Sigmoid colon (tissue), 6 donors: ENCODE measurements at regions not wholly inside any gene's neighbourhood (a gene's known extent, or its start where the extent isn't known, plus 50 kb on each side); places are given as distances from the start of the nearest gene placed in this dataset.

ENCODE experiments used
- DNase-seq: peaks from one replicate; pipeline ENCODE4 v3.0.0-alpha.2; 2019
- H3K27ac ChIP-seq, 4 donors: fragments of 200-600 bp; sonication (generic); one replicate each; pipeline ENCODE4 v1.5.1; 2016 to 2019; ENCODE audit warnings: mild to moderate bottlenecking in 1 of 4
- H3K27me3 ChIP-seq, 3 donors: fragments of 200-600 bp; sonication (generic); one replicate each; pipeline ENCODE4 v1.5.1; 2019; ENCODE audit warnings: mild to moderate bottlenecking in 1 of 3
- H3K36me3 ChIP-seq, 4 donors: fragments of 200-600 bp; sonication (generic); one replicate each; pipeline ENCODE4 v1.5.1; 2016 to 2019
- H3K4me1 ChIP-seq, 4 donors: fragments of 200-600 bp; sonication (generic); one replicate each; pipeline ENCODE4 v1.5.1; 2017 to 2019
- H3K4me3 ChIP-seq, 4 donors: fragments of 200-600 bp; sonication (generic); one replicate each; pipeline ENCODE4 v1.5.1; 2017 to 2019; ENCODE audit warnings: mild to moderate bottlenecking in 2 of 4, moderate library complexity in 1 of 4
- H3K9me3 ChIP-seq, 4 donors: fragments of 200-600 bp in 3 of 4; sonication (generic) in 3 of 4; one replicate each; pipeline versions ENCODE4 v1.5.1 to v1.6.1; 2013 to 2019
- EP300 ChIP-seq, 4 donors: sonication (generic); formaldehyde crosslinking; IDR thresholded peaks; one replicate each; pipeline ENCODE4 v1.6.1; 2017; ENCODE audit warnings: antibody characterized with exemption in 4 of 4
- POLR2A ChIP-seq, 2 donors: fragments of 450-650 bp; IDR thresholded peaks; one replicate each; pipeline ENCODE4 v1.6.1; 2016; ENCODE audit warnings: antibody characterized with exemption in 2 of 2, mild to moderate bottlenecking in 2 of 2, moderate library complexity in 2 of 2
- POLR2AphosphoS5 ChIP-seq, 4 donors: sonication (generic); formaldehyde crosslinking; IDR thresholded peaks; one replicate each; pipeline ENCODE4 v1.6.1; 2017; ENCODE audit warnings: antibody characterized with exemption in 4 of 4
- WGBS, 2 donors: extraction: QIAGEN DNeasy Blood & Tissue Kit; methylation state at CpG; one replicate each; pipeline ENCODE4 v1.1.7; 2013; 5-methylcytosine and 5-hydroxymethylcytosine counted together
- intact Hi-C: fragments of 100-400 bp; cut with DNase I; formaldehyde crosslinking; loops from one replicate; pipeline ENCODE4 v1.15.1; 2023
- TF ChIP-seq, protein P1 (sequence below), 4 experiments: fragments of 450-650 bp in 3 of 4; fragments of 200-600 bp in 1 of 4; IDR thresholded peaks; one replicate each; pipeline ENCODE4 v1.5.1; 2016 to 2019; ENCODE audit warnings: antibody characterized with exemption in 4 of 4, mild to moderate bottlenecking in 3 of 4, moderate library complexity in 2 of 4
- donor health status: healthy with polysubstance abuse.
- donor health status: healthy.

DNA sequence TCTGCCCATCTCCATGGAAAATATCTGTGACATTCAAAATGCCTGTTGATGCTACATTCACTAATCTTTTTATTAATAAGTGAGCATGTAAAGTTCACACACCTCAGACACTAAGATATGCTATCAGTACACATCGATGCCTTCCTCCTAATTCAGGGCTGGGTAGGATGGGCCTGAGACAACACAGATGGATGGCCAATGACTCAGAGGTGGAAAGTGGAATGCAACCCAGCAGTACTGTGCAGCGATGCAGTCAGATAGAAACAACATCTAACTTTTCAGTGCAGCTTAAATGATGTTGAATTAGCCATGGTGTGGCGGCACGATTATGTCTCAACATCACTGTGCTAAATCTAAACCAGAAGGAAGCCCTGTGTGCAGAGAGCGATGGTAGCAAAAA lies 161.6 kb upstream of the KCNJ15 start:
- H3K9me3 ChIP-seq = peaks cover 0 to 3% (median 1%) of the 10 kb centered on the region in 4 donors
- 90 to 93% methylated on average over 5 of the region's 5 CpGs for WGBS, 2 donors
- no peak for DNase-seq
- no peak overlapping the region for H3K27ac ChIP-seq
- peaks cover 0 to 9% (median 0%) of the 10 kb centered on the region in 3 donors for H3K27me3 ChIP-seq
- H3K4me3 ChIP-seq = no peak overlapping the region
- TF ChIP-seq, protein P1, sequence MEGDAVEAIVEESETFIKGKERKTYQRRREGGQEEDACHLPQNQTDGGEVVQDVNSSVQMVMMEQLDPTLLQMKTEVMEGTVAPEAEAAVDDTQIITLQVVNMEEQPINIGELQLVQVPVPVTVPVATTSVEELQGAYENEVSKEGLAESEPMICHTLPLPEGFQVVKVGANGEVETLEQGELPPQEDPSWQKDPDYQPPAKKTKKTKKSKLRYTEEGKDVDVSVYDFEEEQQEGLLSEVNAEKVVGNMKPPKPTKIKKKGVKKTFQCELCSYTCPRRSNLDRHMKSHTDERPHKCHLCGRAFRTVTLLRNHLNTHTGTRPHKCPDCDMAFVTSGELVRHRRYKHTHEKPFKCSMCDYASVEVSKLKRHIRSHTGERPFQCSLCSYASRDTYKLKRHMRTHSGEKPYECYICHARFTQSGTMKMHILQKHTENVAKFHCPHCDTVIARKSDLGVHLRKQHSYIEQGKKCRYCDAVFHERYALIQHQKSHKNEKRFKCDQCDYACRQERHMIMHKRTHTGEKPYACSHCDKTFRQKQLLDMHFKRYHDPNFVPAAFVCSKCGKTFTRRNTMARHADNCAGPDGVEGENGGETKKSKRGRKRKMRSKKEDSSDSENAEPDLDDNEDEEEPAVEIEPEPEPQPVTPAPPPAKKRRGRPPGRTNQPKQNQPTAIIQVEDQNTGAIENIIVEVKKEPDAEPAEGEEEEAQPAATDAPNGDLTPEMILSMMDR (IDR thresholded peaks at IDR 0.05) = no peak
- intact Hi-C loops = no loop called here
- no peaks in the 10 kb centered on the region for H3K36me3 ChIP-seq
- H3K4me1 ChIP-seq = no peaks in the 10 kb centered on the region

DNA sequence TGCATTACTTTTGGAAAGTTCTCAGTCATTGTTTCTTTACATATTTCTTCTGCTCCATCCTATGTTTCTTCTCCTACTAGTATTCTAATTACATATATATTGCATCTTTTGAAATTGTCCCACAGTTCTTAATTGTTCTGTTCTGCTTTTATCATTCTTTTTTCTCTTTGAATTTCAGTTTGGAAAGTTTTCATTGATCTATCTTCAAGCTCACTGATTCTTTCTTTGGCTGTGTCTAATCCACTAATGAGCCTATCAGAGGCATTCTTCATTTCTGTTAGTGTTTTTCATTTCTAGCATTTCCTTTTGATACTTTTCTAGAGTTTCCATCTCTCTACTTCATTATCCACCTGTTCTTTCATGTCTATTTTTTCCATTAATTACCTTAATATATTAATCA lies 159.0 kb upstream of the KCNJ15 start:
- no peak overlapping the region for H3K27ac ChIP-seq
- DNase-seq = no peak
- peaks cover 0 to 9% (median 0%) of the 10 kb centered on the region in 3 donors for H3K27me3 ChIP-seq
- intact Hi-C loops = no loop called here
- no peaks in the 10 kb centered on the region for H3K36me3 ChIP-seq
- no peaks in the 10 kb centered on the region for H3K4me1 ChIP-seq
- TF ChIP-seq POLR2A (IDR thresholded peaks at IDR 0.05) (no peak), EP300 (IDR thresholded peaks at IDR 0.05) (no peak), POLR2AphosphoS5 (IDR thresholded peaks at IDR 0.05) (no peak)
- TF ChIP-seq, protein P1 (IDR thresholded peaks at IDR 0.05) = no peak
- H3K4me3 ChIP-seq = no peak overlapping the region
- H3K9me3 ChIP-seq = peaks cover 0 to 3% (median 1%) of the 10 kb centered on the region in 4 donors

DNA sequence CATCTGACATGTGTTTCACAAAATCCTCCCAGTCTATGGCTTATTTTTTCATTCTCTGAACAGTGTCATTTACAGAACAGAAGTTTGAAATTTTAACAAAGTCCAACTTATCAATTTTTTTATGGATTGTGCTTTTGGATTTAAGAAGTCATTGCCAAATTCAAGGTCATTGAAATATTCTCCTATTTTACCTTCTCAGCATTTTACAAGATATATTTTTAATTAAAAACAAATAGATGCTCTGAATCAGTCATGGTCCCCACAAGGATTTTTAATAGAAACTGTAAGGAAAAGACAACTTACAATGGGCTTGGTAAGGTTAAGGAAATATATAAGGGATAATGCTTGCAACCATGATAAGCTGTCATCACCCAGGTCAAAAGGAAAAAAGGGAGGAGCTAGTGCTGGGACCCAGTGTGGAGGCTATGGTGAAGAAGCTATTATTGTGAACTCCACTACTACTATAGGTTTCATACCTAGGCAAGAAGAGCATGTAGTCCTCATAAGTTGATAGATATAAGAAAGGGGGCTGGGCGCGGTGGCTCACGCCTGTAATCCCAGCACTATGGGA lies 144.5 kb upstream of the KCNJ15 start:
- 97 to 98% methylated on average over 3 of the region's 3 CpGs for WGBS, 2 donors
- no peaks in the 10 kb centered on the region for H3K4me1 ChIP-seq
- TF ChIP-seq EP300 (IDR thresholded peaks at IDR 0.05) = no peak
- TF ChIP-seq, protein P1 (IDR thresholded peaks at IDR 0.05) = no peak
- TF ChIP-seq POLR2AphosphoS5 (IDR thresholded peaks at IDR 0.05) = no peak
- TF ChIP-seq POLR2A (IDR thresholded peaks at IDR 0.05) = no peak
- no peak overlapping the region for H3K27ac ChIP-seq
- intact Hi-C loops = no loop called here
- no peak overlapping the region for H3K4me3 ChIP-seq
- H3K9me3 ChIP-seq = no peaks in the 10 kb centered on the region
- no peak for DNase-seq
- no peaks in the 10 kb centered on the region for H3K27me3 ChIP-seq
- no peaks in the 10 kb centered on the region for H3K36me3 ChIP-seq

DNA sequence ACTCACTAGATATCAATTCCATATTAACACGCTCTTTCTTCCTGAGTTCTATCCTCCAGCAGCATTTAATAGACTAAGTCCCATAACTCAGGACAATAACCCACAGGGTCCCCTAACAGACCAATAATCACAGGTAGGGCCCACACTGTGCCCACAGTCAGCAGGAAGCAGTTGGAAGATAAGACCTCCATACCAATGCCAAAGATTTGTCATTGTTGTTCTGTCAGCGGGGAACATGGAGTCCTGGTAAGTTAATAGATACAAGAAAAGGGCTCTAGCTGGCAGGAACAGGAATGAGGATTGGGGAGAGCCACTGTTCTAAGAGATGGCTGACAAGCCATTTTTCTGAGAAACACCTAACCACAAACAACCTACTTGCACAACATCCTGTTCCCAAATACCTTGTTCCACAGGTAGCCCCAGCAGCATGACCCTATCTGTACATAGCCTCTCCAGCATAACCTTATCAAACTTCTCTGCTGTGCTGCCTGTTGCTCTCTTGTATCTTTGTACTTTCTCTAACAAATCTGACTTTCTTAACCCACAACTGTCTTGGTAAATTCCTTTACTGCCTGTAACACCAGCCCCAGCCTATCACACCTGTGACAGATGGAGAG lies 142.0 kb upstream of the KCNJ15 start:
- H3K4me1 ChIP-seq = no peaks in the 10 kb centered on the region
- no peak overlapping the region for H3K27ac ChIP-seq
- no peak for TF ChIP-seq EP300 (IDR thresholded peaks at IDR 0.05)
- TF ChIP-seq POLR2AphosphoS5 (IDR thresholded peaks at IDR 0.05) = no peak
- no peak for TF ChIP-seq POLR2A (IDR thresholded peaks at IDR 0.05)
- TF ChIP-seq, protein P1 (IDR thresholded peaks at IDR 0.05) = no peak
- 93 to 96% methylated on average over 2 of the region's 2 CpGs for WGBS, 2 donors
- H3K9me3 ChIP-seq = no peaks in the 10 kb centered on the region
- H3K27me3 ChIP-seq = no peaks in the 10 kb centered on the region
- no peaks in the 10 kb centered on the region for H3K36me3 ChIP-seq
- no peak for DNase-seq
- intact Hi-C loops = no loop called here
- H3K4me3 ChIP-seq = no peak overlapping the region

DNA sequence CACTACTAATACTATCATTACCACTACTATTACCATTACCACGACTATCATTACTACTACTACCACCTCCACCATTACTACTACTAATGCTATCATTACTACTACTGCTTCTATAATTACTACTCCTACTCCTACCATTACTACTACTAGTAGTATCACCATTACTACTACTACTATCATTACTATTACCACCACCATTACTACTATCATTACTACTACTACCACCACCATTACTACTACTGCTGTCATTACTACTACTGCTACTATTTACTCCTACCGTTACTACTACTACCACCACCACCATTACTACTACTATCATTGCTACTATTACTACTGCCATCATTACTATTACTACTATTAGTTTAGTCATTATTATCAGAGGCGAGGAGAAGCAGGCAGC lies 140.9 kb upstream of the KCNJ15 start:
- no peaks in the 10 kb centered on the region for H3K9me3 ChIP-seq
- H3K27me3 ChIP-seq = no peaks in the 10 kb centered on the region
- 94% methylated on average over 3 of the region's 3 CpGs for WGBS, 2 donors
- H3K27ac ChIP-seq = no peak overlapping the region
- TF ChIP-seq EP300 (IDR thresholded peaks at IDR 0.05) (no peak), POLR2A (IDR thresholded peaks at IDR 0.05) (no peak), POLR2AphosphoS5 (IDR thresholded peaks at IDR 0.05) (no peak)
- TF ChIP-seq, protein P1 (IDR thresholded peaks at IDR 0.05) = no peak
- no peak for DNase-seq
- H3K4me1 ChIP-seq = no peaks in the 10 kb centered on the region
- H3K36me3 ChIP-seq = no peaks in the 10 kb centered on the region
- H3K4me3 ChIP-seq = no peak overlapping the region
- intact Hi-C loops = no loop called here
